NCI-H146 treated with DMSO at 0.1 percent for 48 hours (cell line): ENCODE measurements at regions not wholly inside any gene's neighbourhood (a gene's known extent, or its start where the extent isn't known, plus 50 kb on each side); places are given as distances from the start of the nearest gene placed in this dataset.

ENCODE experiments used
- DNase-seq: peaks from one replicate; lab custom pipeline; 2025; ENCODE audit not compliant: unreplicated experiment; lab: John Stamatoyannopoulos, UW

- no peak for DNase-seq
Measured at GRCh38 chr7:155863721-155864151, 51.5 kb upstream of the SHH start.

GRCh38 chr7:155862123-155862892 is 50.0 kb upstream of the SHH start:
- DNase-seq = no peak
